ENCODE measurements at regions not wholly inside any gene's neighbourhood (a gene's known extent, or its start where the extent isn't known, plus 50 kb on each side); places are given as distances from the start of the nearest gene placed in this dataset.

DNA sequence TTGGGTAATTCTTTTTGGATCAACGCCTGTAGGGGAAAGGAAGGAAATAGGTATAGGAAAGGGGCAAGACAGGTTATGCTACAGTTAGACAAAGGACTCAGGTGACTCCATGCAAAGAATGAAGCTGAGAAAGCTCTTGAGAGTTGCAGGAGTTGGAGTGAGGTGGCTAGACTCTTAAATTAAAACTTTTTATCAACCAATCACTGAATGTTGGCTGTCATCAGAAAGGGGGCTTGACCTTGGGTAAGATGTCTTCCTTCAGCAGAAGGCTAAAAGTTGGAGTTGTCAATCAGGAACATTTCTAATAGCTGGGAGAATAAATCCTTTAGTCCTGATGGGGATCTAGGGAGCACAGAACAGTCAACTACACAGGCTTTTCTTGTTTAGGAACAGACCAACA is 595.4 kb downstream of the SLC16A7 start:
- TF ChIP-seq, protein P1, sequence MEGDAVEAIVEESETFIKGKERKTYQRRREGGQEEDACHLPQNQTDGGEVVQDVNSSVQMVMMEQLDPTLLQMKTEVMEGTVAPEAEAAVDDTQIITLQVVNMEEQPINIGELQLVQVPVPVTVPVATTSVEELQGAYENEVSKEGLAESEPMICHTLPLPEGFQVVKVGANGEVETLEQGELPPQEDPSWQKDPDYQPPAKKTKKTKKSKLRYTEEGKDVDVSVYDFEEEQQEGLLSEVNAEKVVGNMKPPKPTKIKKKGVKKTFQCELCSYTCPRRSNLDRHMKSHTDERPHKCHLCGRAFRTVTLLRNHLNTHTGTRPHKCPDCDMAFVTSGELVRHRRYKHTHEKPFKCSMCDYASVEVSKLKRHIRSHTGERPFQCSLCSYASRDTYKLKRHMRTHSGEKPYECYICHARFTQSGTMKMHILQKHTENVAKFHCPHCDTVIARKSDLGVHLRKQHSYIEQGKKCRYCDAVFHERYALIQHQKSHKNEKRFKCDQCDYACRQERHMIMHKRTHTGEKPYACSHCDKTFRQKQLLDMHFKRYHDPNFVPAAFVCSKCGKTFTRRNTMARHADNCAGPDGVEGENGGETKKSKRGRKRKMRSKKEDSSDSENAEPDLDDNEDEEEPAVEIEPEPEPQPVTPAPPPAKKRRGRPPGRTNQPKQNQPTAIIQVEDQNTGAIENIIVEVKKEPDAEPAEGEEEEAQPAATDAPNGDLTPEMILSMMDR (optimal IDR thresholded peaks at IDR 0.05 in 1 of 3, IDR thresholded peaks at IDR 0.05 in 1 of 3, conservative IDR thresholded peaks at IDR 0.05 in 1 of 3; ENCODE audit: extremely low read depth in 1 of 3, insufficient read depth in 2 of 3, low read length in 3 of 3) = no peak
- TF ChIP-seq EZH2 (IDR thresholded peaks at IDR 0.05; ENCODE audit: low read length) = no peak
